HG02885 (cell line): ENCODE measurements at regions not wholly inside any gene's neighbourhood (a gene's known extent, or its start where the extent isn't known, plus 50 kb on each side); places are given as distances from the start of the nearest gene placed in this dataset.
"Not testable (repeated sequence)": the region's sequence is repeated elsewhere in the genome, so short reads cannot be mapped to it uniquely, and the experiment has no call there.

Experiments used
- ATAC-seq: cut with Tn5 transposase; IDR thresholded peaks from one replicate; pipeline ENCODE4 v1.9.1; 2021; ENCODE audit warnings: mild to moderate bottlenecking; ENCODE audit not compliant: unreplicated experiment, poor library complexity

- ATAC-seq: not testable (repeated sequence)
Measured at GRCh38 chr2:111315188-111315917, 194.6 kb downstream of the BCL2L11 start.

GRCh38 chr2:111316221-111316741 lies 195.6 kb downstream of the BCL2L11 start:
- ATAC-seq: not testable (repeated sequence)

- ATAC-seq: not testable (repeated sequence)
Measured at GRCh38 chr2:111316881-111317549, 196.3 kb downstream of the BCL2L11 start.

GRCh38 chr2:111319552-111319951 lies 198.8 kb downstream of the BCL2L11 start:
- ATAC-seq: not testable (repeated sequence)

GRCh38 chr2:111320264-111320663 lies 199.6 kb downstream of the BCL2L11 start:
- not testable (repeated sequence) for ATAC-seq

GRCh38 chr2:111320965-111321364 lies 200.3 kb downstream of the BCL2L11 start:
- ATAC-seq: not testable (repeated sequence)

- ATAC-seq: not testable (repeated sequence)
Measured at GRCh38 chr2:111323384-111323783, 202.7 kb downstream of the BCL2L11 start.

- ATAC-seq: not testable (repeated sequence)
Measured at GRCh38 chr2:111327726-111328125, 207.0 kb downstream of the BCL2L11 start.

- ATAC-seq: not testable (repeated sequence)
Measured at GRCh38 chr2:111329309-111329708, 208.6 kb downstream of the BCL2L11 start.

GRCh38 chr2:111331099-111331724 lies 210.5 kb downstream of the BCL2L11 start:
- not testable (repeated sequence) for ATAC-seq

GRCh38 chr2:111335220-111335907 lies 214.7 kb downstream of the BCL2L11 start:
- ATAC-seq: not testable (repeated sequence)

GRCh38 chr2:111338474-111338873 lies 217.8 kb downstream of the BCL2L11 start:
- not testable (repeated sequence) for ATAC-seq

GRCh38 chr2:111339476-111339875 lies 218.8 kb downstream of the BCL2L11 start:
- ATAC-seq: not testable (repeated sequence)

GRCh38 chr2:111344590-111344989 lies 223.9 kb downstream of the BCL2L11 start:
- ATAC-seq: not testable (repeated sequence)

GRCh38 chr2:111345439-111345838 lies 224.7 kb downstream of the BCL2L11 start:
- not testable (repeated sequence) for ATAC-seq

GRCh38 chr2:111346018-111346930 lies 225.6 kb downstream of the BCL2L11 start:
- ATAC-seq: not testable (repeated sequence)

GRCh38 chr2:111347695-111348094 lies 227.0 kb downstream of the BCL2L11 start:
- ATAC-seq: not testable (repeated sequence)

- not testable (repeated sequence) for ATAC-seq
Measured at GRCh38 chr2:111348316-111348715, 227.6 kb downstream of the BCL2L11 start.
